SJCRH30 (cell line): ENCODE measurements at regions not wholly inside any gene's neighbourhood (a gene's known extent, or its start where the extent isn't known, plus 50 kb on each side); places are given as distances from the start of the nearest gene placed in this dataset.
"Not testable (repeated sequence)": the region's sequence is repeated elsewhere in the genome, so short reads cannot be mapped to it uniquely, and the experiment has no call there.

Experiments
- DNase-seq, 2 experiments: peaks; one replicate each; pipeline ENCODE4 v3.0.0-alpha.2; 2015 to 2020
- H3K27ac ChIP-seq: fragments of 250-450 bp; sonication (Bioruptor Pico); 2 replicates; pipeline ENCODE4 v1.5.1; 2020; ENCODE audit warnings: mild to moderate bottlenecking, moderate library complexity
- H3K27me3 ChIP-seq: fragments of 250-450 bp; sonication (Bioruptor Pico); 2 replicates; pipeline ENCODE4 v1.5.1; 2020; ENCODE audit warnings: mild to moderate bottlenecking, moderate library complexity
- H3K36me3 ChIP-seq: fragments of 250-450 bp; sonication (Bioruptor Pico); 2 replicates; pipeline ENCODE4 v1.5.1; 2020; ENCODE audit warnings: mild to moderate bottlenecking, moderate library complexity
- H3K4me1 ChIP-seq: fragments of 250-450 bp; sonication (Bioruptor Pico); 2 replicates; pipeline ENCODE4 v1.5.1; 2020; ENCODE audit warnings: mild to moderate bottlenecking, moderate library complexity
- H3K4me3 ChIP-seq: fragments of 250-450 bp; sonication (Bioruptor Pico); 2 replicates; pipeline ENCODE4 v1.5.1; 2020; ENCODE audit warnings: mild to moderate bottlenecking, moderate library complexity
- H3K9me3 ChIP-seq: fragments of 250-450 bp; sonication (Bioruptor Pico); replicated peaks from 2 replicates; pipeline ENCODE4 v1.5.1; 2020; ENCODE audit warnings: mild to moderate bottlenecking, moderate library complexity

DNA sequence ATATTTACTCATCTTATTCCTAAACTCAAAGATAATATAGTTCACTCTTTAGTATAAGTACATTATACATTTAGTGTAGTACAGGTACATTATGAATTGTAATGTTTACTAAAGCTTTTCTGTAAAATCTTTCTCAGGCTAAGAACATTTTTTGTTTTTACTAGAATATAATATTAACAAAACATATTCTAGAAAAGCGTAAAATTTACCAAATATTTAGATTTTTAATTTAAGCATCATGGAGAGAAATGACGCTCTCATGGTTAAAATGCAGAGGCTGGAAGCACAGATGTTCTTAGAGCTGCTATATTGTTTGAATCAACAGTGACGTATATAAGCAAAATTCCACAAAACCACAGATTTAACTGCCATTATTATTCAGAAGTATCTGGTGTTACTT lies 54.7 kb upstream of the NBPF15 start:
- H3K4me1 ChIP-seq, H3K36me3 ChIP-seq, H3K4me3 ChIP-seq, H3K27ac ChIP-seq, H3K9me3 ChIP-seq, H3K27me3 ChIP-seq: not testable (repeated sequence)
- DNase-seq, result peak in 1 of 2 experiments; percentile 17

DNA sequence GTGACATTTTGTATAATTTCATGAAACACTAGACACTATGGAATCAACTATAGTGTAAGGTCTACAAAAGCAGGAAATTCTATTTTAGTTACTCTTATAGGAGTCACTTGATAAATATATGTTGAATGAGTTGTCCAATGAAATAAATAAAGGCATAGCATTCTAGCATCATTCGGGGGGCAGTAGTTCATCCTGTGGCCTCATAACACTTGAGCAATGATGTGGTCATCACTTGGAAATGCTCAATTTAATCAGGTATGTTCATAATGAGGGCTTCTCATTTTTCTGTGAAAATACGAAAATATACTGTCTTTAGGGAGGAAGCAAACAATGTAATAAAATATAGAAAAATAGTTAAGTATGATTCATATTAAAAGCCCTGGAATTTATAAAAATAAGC lies 55.4 kb upstream of the NBPF15 start:
- not testable (repeated sequence) for H3K4me1 ChIP-seq, DNase-seq, H3K4me3 ChIP-seq, H3K36me3 ChIP-seq, H3K27me3 ChIP-seq, H3K9me3 ChIP-seq, H3K27ac ChIP-seq

DNA sequence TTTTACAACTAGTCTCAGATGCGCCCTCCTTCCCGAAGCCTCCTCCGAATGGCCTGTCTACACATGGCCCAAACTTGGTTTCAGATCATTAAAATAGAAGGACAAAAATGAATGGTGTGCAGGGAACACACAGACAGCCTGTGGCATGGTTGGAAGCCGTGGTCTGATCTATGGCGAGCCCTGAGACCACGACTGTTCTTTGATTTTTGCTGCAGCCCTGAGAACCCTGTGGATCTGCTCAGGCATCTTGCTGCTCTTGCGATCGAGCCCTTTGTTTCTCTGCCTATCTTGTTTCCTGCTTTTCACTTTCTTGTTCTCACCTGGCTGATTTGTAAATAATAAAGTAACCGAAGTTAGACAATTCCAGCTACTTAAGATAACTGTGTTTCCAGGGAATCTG lies 57.0 kb upstream of the NBPF15 start:
- peak; percentile 30 to 54 for DNase-seq
- Histone ChIP-seq H3K4me3 (0 out of 2 replicates have a peak overlapping the region, but pooled peaks have one; percentile 22), H3K27ac (peak overlapping the region; percentile 96)
- H3K4me1 ChIP-seq, H3K36me3 ChIP-seq, H3K9me3 ChIP-seq, H3K27me3 ChIP-seq: not testable (repeated sequence)

DNA sequence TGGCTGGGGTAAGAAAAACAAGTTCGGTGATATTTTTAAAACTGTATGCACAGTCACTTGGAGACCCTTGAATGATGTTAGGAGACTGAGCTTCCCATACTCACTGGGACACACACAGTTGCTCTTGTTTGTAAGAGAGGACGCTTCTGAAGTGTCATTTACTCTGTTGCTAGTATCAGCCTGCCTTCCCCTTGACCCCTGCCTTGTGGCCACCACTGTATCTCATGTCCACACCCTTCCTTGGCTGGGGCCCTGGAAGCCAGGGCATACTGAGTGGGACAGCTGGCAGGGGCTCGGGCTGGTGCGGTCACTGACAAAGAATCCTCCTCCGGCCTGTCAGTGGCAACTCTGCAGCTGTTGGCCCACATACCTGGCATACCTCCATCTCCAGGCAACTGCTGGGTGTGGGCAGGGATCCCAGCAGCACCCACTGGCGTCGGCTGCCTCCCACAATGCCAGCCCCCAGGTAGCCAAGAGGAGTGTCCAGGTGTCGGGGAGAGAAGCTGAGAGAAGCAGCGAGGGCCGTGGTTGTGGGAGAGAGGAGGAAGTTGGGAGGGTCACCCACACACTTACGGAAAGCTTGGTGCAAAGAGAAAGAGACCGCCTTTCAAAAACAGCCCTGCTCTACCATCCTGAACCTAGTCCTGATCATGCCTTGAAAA lies 58.2 kb upstream of the NBPF15 start:
- peak overlapping the region; percentile 96 for H3K27ac ChIP-seq
- DNase-seq, result peak; percentile 88 to 93
- H3K9me3 ChIP-seq, H3K27me3 ChIP-seq, H3K4me1 ChIP-seq, H3K36me3 ChIP-seq: not testable (repeated sequence)
- peak overlapping the region; percentile 24; the same call in 1 of the 2 replicates for H3K4me3 ChIP-seq

DNA sequence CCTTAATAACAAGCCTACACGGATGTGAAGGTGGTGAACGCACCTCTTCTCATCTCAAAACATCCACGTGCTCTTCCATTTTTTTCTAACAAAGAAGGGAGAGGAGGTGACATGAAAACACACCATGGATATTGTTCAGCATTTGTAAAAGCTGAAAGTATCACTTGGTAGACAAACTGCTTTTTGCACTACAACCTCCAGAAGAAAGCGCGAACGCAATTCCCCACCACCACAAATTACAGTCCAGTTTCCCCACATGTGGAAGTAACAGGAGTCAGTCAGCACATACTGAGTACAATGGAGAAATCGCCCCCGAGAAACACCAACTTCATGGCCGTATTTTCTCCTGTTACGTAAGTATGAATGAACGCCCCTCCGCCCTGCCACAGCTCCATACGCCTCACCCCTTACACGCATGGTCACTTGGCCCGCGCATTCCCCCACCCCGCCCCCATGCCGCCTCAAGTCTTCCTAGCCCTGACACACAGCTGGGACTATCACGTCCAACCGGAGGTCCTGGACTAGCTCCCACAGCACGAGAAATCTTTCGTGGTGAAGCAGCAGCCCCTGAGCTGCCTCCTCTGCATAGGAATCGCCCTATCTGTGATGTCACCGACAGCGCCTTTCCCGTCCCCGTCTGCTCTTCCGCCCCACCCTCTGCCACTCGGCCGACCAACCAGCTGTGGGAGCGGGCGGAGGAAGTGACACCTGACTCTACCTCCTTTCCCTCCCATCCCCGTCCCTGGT lies 62.4 kb upstream of the NBPF15 start:
- not testable (repeated sequence) for H3K27ac ChIP-seq, H3K36me3 ChIP-seq, H3K27me3 ChIP-seq, DNase-seq, H3K9me3 ChIP-seq, H3K4me3 ChIP-seq, H3K4me1 ChIP-seq

DNA sequence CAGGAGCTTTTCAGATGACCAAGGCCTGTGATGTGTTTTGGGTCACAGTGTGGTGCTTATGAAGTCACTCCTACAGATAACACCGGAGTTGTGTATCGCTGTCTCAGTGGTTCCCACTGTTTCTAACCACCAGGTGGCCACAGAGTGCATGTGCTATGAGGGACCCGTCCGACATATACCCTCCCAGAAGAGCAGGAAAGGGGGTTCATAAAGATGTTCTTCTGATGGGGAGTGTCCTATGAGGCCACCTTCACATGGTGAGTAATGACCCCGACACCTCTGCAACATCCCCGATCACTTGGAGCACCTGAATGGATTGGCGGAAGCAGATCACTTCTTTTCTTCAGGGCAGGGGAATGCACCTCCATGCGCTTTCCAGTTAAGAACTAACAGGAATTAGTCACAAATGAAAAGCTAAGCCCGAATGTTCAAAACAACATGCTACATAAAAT lies 60.5 kb upstream of the PPIAL4F start:
- not testable (repeated sequence) for H3K9me3 ChIP-seq, DNase-seq, H3K27ac ChIP-seq, H3K4me1 ChIP-seq, H3K27me3 ChIP-seq, H3K4me3 ChIP-seq, H3K36me3 ChIP-seq

DNA sequence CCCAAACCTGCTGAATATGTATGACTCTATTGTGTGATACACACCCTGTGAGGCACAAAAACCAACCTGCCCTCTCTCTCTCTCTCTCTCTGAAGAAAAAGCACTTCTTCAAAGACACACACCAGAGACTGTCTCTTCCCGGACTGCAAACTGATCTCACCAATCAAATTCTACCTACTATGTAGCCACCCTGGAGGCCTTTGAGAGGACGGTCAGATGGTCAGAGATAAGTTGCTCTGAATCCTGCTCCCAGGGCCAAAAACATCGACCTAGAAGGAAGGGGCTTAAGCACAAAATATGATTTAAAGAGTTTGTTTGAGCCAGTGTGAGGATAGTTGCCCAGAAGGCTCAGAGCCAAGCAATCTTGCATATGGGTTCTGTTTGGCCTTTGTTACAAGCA lies 59.2 kb upstream of the PPIAL4F start:
- not testable (repeated sequence) for H3K9me3 ChIP-seq, H3K36me3 ChIP-seq, DNase-seq, H3K27me3 ChIP-seq, H3K4me1 ChIP-seq, H3K4me3 ChIP-seq, H3K27ac ChIP-seq

DNA sequence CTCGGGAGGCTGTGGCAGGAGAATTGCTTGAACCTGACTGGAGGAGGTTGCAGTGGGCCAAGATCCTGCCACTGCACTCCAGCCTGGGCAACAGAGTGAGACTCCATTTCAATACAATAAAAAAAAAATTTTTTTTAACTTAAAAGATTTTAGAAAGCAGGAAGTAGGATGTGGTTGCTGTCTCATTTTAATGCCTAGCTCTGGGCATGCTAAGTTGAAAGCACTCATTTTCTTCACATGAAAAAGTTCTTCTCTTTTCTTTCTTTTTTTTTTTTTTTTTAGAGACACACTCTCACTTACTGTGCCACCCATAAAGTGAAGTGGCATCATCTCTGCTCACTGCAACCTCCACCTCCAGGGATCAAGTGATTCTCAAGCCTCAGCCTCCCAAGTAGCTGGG lies 58.4 kb upstream of the PPIAL4F start:
- not testable (repeated sequence) for H3K27ac ChIP-seq

DNA sequence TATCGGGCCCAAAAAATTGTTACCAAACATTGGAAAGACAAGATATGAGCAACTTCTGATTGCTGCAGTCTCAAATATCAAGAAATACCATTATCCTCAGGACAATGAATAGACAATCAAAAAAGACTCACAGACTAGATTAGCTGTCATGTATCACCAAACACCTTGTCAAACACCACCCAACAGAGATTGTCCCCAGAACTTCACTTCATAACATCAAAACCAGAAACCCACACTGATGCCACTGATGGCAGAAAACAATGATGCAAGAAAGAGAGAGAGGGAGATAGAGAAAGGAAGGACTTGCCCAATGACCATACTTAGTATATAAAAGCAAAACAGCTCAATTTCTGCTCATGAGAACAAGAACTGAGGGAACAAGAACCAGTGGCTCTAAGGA lies 56.0 kb upstream of the PPIAL4F start:
- H3K27me3 ChIP-seq, H3K36me3 ChIP-seq, H3K4me1 ChIP-seq, DNase-seq, H3K9me3 ChIP-seq, H3K27ac ChIP-seq, H3K4me3 ChIP-seq: not testable (repeated sequence)

More for the DNA sequence above, 58.4 kb upstream of the PPIAL4F start:
- not testable (repeated sequence) for H3K4me3 ChIP-seq, DNase-seq, H3K27me3 ChIP-seq, H3K4me1 ChIP-seq, H3K9me3 ChIP-seq, H3K36me3 ChIP-seq

DNA sequence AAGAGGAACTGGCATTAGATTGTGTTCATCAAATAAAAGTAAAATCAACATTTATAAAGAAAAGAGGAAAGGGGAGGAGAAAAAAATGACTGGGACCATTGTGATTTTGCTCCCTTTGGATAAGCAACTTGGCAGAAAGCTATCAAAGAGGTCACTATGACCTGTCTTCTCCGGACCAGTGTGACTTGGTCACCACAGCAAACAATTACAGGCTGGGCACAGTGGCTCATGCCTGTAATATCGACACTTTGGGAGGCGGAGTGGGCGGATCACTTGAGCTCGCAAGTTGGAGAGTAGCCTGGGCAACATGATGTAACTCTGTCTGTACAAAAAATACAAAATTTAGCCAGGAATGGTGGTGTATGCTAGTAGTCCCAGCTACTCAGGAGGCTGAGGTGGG lies 55.5 kb upstream of the PPIAL4F start:
- not testable (repeated sequence) for H3K27me3 ChIP-seq, H3K4me1 ChIP-seq, H3K4me3 ChIP-seq, H3K36me3 ChIP-seq, DNase-seq, H3K27ac ChIP-seq, H3K9me3 ChIP-seq

DNA sequence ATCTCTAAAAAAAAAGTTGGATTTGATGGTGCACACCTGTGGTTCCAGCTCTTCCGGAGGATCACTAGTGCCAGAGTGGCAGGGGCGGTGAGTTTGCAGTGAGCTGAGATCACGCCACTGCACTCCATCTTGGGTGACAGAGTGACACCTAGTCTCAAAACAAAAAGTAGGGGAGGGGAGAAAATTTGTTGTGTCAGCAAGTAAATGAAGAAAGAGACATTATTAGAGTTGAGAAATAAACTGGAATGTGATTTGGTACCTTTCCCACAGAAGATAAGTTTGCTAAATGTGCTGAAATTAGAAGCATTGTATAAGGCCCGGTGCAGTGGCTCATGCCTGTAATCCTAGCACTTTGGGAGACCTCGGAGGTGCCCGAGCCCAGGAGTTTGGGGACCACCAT lies 54.0 kb upstream of the PPIAL4F start:
- not testable (repeated sequence) for H3K27ac ChIP-seq, H3K36me3 ChIP-seq, DNase-seq, H3K4me3 ChIP-seq, H3K9me3 ChIP-seq, H3K27me3 ChIP-seq, H3K4me1 ChIP-seq

DNA sequence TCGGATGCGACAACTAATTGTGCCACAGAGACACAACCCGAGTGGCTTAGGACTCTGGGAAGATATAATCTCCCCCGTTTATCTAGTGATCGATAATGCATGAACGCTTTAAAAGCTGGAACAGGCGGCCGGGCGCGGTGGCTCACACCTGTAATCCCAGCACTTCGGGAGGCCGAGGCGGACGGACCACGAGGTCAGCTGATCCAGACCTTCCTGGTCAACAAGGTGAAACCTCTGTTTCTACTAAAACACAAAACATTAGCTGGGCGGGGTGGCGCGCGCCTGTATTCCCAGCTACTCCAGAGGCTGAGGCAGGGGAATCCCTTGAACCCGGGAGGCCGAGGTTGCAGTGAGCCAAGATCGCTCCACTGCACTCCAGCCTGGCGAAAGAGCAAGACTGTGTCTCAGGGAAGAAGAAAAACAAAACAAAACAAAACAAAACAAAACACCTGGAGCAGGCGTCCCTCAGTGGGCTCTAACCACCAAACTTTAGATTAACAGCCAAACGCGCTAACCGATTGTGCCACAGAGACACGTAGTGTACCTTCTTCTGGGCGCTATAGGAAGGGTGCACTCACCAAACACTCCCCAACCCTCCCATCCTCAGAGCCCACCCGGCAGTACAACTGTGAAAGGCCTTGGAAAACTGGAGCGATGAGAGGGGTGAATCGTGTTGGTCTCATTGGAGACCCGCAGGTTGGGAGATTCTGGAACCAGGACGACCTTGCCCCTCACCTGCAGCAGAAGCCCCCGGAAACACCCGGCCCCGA lies 53.3 kb upstream of the PPIAL4F start:
- H3K4me1 ChIP-seq, H3K4me3 ChIP-seq, DNase-seq, H3K36me3 ChIP-seq, H3K9me3 ChIP-seq, H3K27me3 ChIP-seq, H3K27ac ChIP-seq: not testable (repeated sequence)
